ENCODE measurements at regions not wholly inside any gene's neighbourhood (a gene's known extent, or its start where the extent isn't known, plus 50 kb on each side); places are given as distances from the start of the nearest gene placed in this dataset.

DNA sequence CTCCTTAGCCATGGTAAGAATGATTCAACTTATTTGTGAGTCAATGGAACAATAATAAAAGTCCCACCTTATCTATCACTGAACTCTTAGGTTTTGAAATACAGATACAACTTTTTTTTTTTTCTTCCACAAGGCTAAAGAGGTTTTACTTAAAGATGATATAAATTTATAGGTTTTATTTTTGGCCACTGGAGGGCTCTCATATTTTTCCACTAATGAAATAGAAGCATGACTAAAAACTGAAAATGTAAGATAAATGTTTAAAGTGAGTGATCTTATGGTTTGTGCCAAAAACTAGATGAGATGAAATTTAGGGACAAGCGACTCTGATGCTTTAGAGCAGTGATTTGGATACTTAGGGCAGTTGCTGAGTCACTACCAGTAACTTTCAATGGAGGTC, 499.0 kb downstream of the NUF2 start:
- TF ChIP-seq EZH2 (IDR thresholded peaks at IDR 0.05; ENCODE audit: insufficient read depth, poor library complexity, severe bottlenecking), result no peak
- no peak for TF ChIP-seq EZH2phosphoT487 (IDR thresholded peaks at IDR 0.05; ENCODE audit: insufficient read depth, low read depth)
